ENCODE measurements at regions not wholly inside any gene's neighbourhood (a gene's known extent, or its start where the extent isn't known, plus 50 kb on each side); places are given as distances from the start of the nearest gene placed in this dataset.

- no peak overlapping the region for H3K4me3 ChIP-seq (ENCODE audit: low read length)
- TF ChIP-seq CTCF (IDR thresholded peaks at IDR 0.05; ENCODE audit: insufficient read depth, low read depth, low read length, missing control alignments), result no peak
- DNase-seq (ENCODE audit: low read depth), result no peak
Observed at GRCh38 chr4:27223326-27223725, 362.7 kb downstream of the STIM2 start.

- no peak overlapping the region for H3K4me3 ChIP-seq (ENCODE audit: low read length)
- no peak for DNase-seq (ENCODE audit: low read depth)
- no peak for TF ChIP-seq CTCF (IDR thresholded peaks at IDR 0.05; ENCODE audit: insufficient read depth, low read depth, low read length, missing control alignments)
Observed at GRCh38 chr4:27233531-27233930, 372.9 kb downstream of the STIM2 start.

- DNase-seq (ENCODE audit: low read depth), result no peak
- no peak for TF ChIP-seq CTCF (IDR thresholded peaks at IDR 0.05; ENCODE audit: insufficient read depth, low read depth, low read length, missing control alignments)
- H3K4me3 ChIP-seq (ENCODE audit: low read length), result no peak overlapping the region
Observed at GRCh38 chr4:27234306-27234899, 373.8 kb downstream of the STIM2 start.

- peak; percentile 7 for DNase-seq (ENCODE audit: low read depth)
- TF ChIP-seq CTCF (IDR thresholded peaks at IDR 0.05; ENCODE audit: insufficient read depth, low read depth, low read length, missing control alignments), result no peak
- H3K4me3 ChIP-seq (ENCODE audit: low read length), result no peak overlapping the region
Observed at GRCh38 chr4:27239641-27240040, 379.0 kb downstream of the STIM2 start.

GRCh38 chr4:27242217-27242616 lies 381.6 kb downstream of the STIM2 start:
- H3K4me3 ChIP-seq (ENCODE audit: low read length), result no peak overlapping the region
- DNase-seq (ENCODE audit: low read depth), result no peak
- no peak for TF ChIP-seq CTCF (IDR thresholded peaks at IDR 0.05; ENCODE audit: insufficient read depth, low read depth, low read length, missing control alignments)

GRCh38 chr4:27245216-27245615 lies 384.6 kb downstream of the STIM2 start:
- no peak for DNase-seq (ENCODE audit: low read depth)
- H3K4me3 ChIP-seq (ENCODE audit: low read length), result no peak overlapping the region
- no peak for TF ChIP-seq CTCF (IDR thresholded peaks at IDR 0.05; ENCODE audit: insufficient read depth, low read depth, low read length, missing control alignments)

GRCh38 chr4:27248829-27249228 lies 388.2 kb downstream of the STIM2 start:
- H3K4me3 ChIP-seq (ENCODE audit: low read length), result no peak overlapping the region
- TF ChIP-seq CTCF (IDR thresholded peaks at IDR 0.05; ENCODE audit: insufficient read depth, low read depth, low read length, missing control alignments), result no peak
- DNase-seq (ENCODE audit: low read depth), result no peak
